OCI-LY1 (cell line): ENCODE measurements at regions not wholly inside any gene's neighbourhood (a gene's known extent, or its start where the extent isn't known, plus 50 kb on each side); places are given as distances from the start of the nearest gene placed in this dataset.

Experiments used
- H2AFZ ChIP-seq: fragments of 200-600 bp; sonication (generic), shearing (Covaris generic); 2 replicates; pipeline ENCODE4 v1.6.0; 2014; ENCODE audit warnings: antibody characterized with exemption, mild to moderate bottlenecking, low read length
- H3F3A ChIP-seq: fragments of 200-600 bp; sonication (generic), shearing (Covaris generic); 2 replicates; pipeline ENCODE4 v1.6.0; 2014; ENCODE audit warnings: mild to moderate bottlenecking, antibody characterized with exemption, low read length, moderate library complexity; ENCODE audit not compliant: insufficient read depth
- H3K27ac ChIP-seq: fragments of 200-600 bp; sonication (generic); 2 replicates; pipeline ENCODE4 v1.5.1; 2014; ENCODE audit warnings: low read length, mixed run types, mild to moderate bottlenecking, low read depth; ENCODE audit not compliant: poor library complexity, severe bottlenecking
- H3K27me3 ChIP-seq: fragments of 200-600 bp; sonication (generic); 2 replicates; pipeline ENCODE4 v1.6.0; 2014; ENCODE audit warnings: antibody characterized with exemption, mild to moderate bottlenecking, low read length, moderate library complexity; ENCODE audit not compliant: insufficient read depth
- H3K36me3 ChIP-seq: fragments of 200-600 bp; sonication (generic); 2 replicates; pipeline ENCODE4 v1.6.1; 2014; ENCODE audit warnings: mild to moderate bottlenecking, antibody characterized with exemption, low read length, moderate library complexity, mixed read lengths; ENCODE audit not compliant: insufficient read depth
- H3K4me1 ChIP-seq: fragments of 200-600 bp; sonication (generic); 2 replicates; pipeline ENCODE4 v1.5.1; 2014; ENCODE audit warnings: mild to moderate bottlenecking, low read length, moderate library complexity; ENCODE audit not compliant: insufficient read depth, severe bottlenecking
- H3K4me2 ChIP-seq: fragments of 200-600 bp; sonication (generic), shearing (Covaris generic); 2 replicates; pipeline ENCODE4 v1.6.1; 2014; ENCODE audit warnings: low read length
- H3K4me3 ChIP-seq: fragments of 200-600 bp; sonication (generic); 2 replicates; pipeline ENCODE4 v1.5.1; 2014; ENCODE audit warnings: low read length, low read depth, mild to moderate bottlenecking, mixed read lengths; ENCODE audit not compliant: poor library complexity, severe bottlenecking
- H3K79me2 ChIP-seq: fragments of 200-600 bp; shearing (Covaris generic); 2 replicates; pipeline ENCODE4 v1.6.1; 2016; ENCODE audit warnings: mixed run types, low read length, mixed read lengths; ENCODE audit not compliant: insufficient read depth
- H3K9ac ChIP-seq: fragments of 200-600 bp; sonication (generic), shearing (Covaris generic); 2 replicates; pipeline ENCODE4 v1.6.1; 2014; ENCODE audit warnings: mild to moderate bottlenecking, low read length, mixed read lengths
- H3K9me2 ChIP-seq: fragments of 200-600 bp; sonication (generic), shearing (Covaris generic); 2 replicates; pipeline ENCODE4 v1.6.1; 2014; ENCODE audit warnings: low read depth, mild to moderate bottlenecking, low read length, mixed read lengths
- H3K9me3 ChIP-seq: fragments of 200-600 bp; shearing (Covaris generic); 2 replicates; pipeline ENCODE4 v1.6.1; 2014; ENCODE audit warnings: low read length, mixed read lengths
- H4K20me1 ChIP-seq: fragments of 200-600 bp; sonication (generic), shearing (Covaris generic); 2 replicates; pipeline ENCODE4 v1.6.0; 2016; ENCODE audit warnings: mild to moderate bottlenecking, low read length; ENCODE audit not compliant: insufficient read depth
- EZH2 ChIP-seq: fragments of 200-600 bp; sonication (generic), shearing (Covaris generic); IDR thresholded peaks from 2 replicates; pipeline ENCODE4 v1.8.0; 2017; ENCODE audit warnings: borderline replicate concordance, mixed run types, mild to moderate bottlenecking, antibody characterized with exemption, low read length, moderate library complexity, mixed read lengths
- TF ChIP-seq, protein P1 (sequence below): fragments of 200-600 bp; sonication (generic), shearing (Covaris generic); IDR thresholded peaks from 2 replicates; pipeline ENCODE4 v1.5.1; 2017; ENCODE audit warnings: mild to moderate bottlenecking, antibody characterized with exemption, low read length, moderate library complexity, mixed read lengths

- H3K27me3 ChIP-seq, result no peaks in the 10 kb centered on the region
- H3K9ac ChIP-seq, result no peak overlapping the region
- H3K79me2 ChIP-seq, result no peaks in the 10 kb centered on the region
- H3K36me3 ChIP-seq, result no peaks in the 10 kb centered on the region
- no peaks in the 10 kb centered on the region for H3F3A ChIP-seq
- no peak overlapping the region for H3K4me2 ChIP-seq
- no peaks in the 10 kb centered on the region for H3K9me3 ChIP-seq
- H4K20me1 ChIP-seq, result no peaks in the 10 kb centered on the region
- no peak overlapping the region for H3K4me3 ChIP-seq
- H3K9me2 ChIP-seq, result no peaks in the 10 kb centered on the region
- no peaks in the 10 kb centered on the region for H3K4me1 ChIP-seq
- no peak for TF ChIP-seq EZH2
- TF ChIP-seq, protein P1, sequence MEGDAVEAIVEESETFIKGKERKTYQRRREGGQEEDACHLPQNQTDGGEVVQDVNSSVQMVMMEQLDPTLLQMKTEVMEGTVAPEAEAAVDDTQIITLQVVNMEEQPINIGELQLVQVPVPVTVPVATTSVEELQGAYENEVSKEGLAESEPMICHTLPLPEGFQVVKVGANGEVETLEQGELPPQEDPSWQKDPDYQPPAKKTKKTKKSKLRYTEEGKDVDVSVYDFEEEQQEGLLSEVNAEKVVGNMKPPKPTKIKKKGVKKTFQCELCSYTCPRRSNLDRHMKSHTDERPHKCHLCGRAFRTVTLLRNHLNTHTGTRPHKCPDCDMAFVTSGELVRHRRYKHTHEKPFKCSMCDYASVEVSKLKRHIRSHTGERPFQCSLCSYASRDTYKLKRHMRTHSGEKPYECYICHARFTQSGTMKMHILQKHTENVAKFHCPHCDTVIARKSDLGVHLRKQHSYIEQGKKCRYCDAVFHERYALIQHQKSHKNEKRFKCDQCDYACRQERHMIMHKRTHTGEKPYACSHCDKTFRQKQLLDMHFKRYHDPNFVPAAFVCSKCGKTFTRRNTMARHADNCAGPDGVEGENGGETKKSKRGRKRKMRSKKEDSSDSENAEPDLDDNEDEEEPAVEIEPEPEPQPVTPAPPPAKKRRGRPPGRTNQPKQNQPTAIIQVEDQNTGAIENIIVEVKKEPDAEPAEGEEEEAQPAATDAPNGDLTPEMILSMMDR, result no peak
- no peak overlapping the region for H2AFZ ChIP-seq
- no peak overlapping the region for H3K27ac ChIP-seq
Observed at GRCh38 chr20:24392612-24393011, 76.8 kb upstream of the SYNDIG1 start.

- no peak overlapping the region for H3K27ac ChIP-seq
- H3K27me3 ChIP-seq, result no peaks in the 10 kb centered on the region
- no peak overlapping the region for H3K9ac ChIP-seq
- no peaks in the 10 kb centered on the region for H3K9me3 ChIP-seq
- H3K36me3 ChIP-seq, result no peaks in the 10 kb centered on the region
- no peaks in the 10 kb centered on the region for H3K79me2 ChIP-seq
- no peak overlapping the region for H3K4me2 ChIP-seq
- no peaks in the 10 kb centered on the region for H3K9me2 ChIP-seq
- H2AFZ ChIP-seq, result no peak overlapping the region
- no peak overlapping the region for H3K4me3 ChIP-seq
- no peaks in the 10 kb centered on the region for H3F3A ChIP-seq
- TF ChIP-seq, protein P1, result no peak
- TF ChIP-seq EZH2, result no peak
- H3K4me1 ChIP-seq, result no peaks in the 10 kb centered on the region
- no peaks in the 10 kb centered on the region for H4K20me1 ChIP-seq
Observed at GRCh38 chr20:24389686-24390085, 79.7 kb upstream of the SYNDIG1 start.

DNA sequence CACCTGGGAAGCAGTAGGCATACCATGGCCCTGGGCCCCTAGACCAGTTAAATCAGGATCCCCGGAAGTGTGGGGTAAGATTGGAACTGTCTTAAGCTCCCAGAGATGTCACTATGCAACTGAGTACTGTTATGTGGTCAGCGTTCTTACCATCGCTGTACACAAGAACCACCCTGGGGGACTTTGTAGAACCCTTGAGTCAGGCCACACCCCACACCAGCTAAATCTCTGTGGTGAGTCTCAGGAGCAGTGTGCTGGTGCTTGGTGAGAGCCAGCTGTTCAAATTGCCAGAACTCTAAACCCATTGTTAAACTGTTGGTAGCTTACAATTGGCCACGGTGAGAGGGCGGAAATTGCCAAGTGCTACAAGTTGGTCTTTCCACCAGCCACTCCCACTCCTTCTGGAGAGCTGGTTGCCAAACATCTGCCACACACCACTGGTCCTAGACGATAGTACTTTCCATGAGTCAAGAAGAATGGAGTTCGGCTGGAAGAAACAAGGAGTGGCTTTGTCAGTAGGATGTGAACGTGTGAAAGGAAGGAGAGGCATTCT, 80.5 kb upstream of the SYNDIG1 start:
- Histone ChIP-seq H3K36me3 (no peaks in the 10 kb centered on the region), H3K9me2 (no peaks in the 10 kb centered on the region), H3K4me2 (no peak overlapping the region), H3K27me3 (no peaks in the 10 kb centered on the region), H3K9ac (no peak overlapping the region), H4K20me1 (no peaks in the 10 kb centered on the region), H3K4me1 (no peaks in the 10 kb centered on the region), H3K9me3 (no peaks in the 10 kb centered on the region), H3K27ac (no peak overlapping the region), H3K4me3 (no peak overlapping the region), H3K79me2 (no peaks in the 10 kb centered on the region), H2AFZ (no peak overlapping the region), H3F3A (no peaks in the 10 kb centered on the region)
- TF ChIP-seq EZH2, result no peak
- TF ChIP-seq, protein P1, result no peak
